RKO (cell line): ENCODE measurements at regions not wholly inside any gene's neighbourhood (a gene's known extent, or its start where the extent isn't known, plus 50 kb on each side); places are given as distances from the start of the nearest gene placed in this dataset.
"Not testable (repeated sequence)": the region's sequence is repeated elsewhere in the genome, so short reads cannot be mapped to it uniquely, and the experiment has no call there.

Experiments
- DNase-seq: peaks from one replicate; pipeline ENCODE4 v3.0.0-alpha.2; 2016; ENCODE audit warnings: low spot score

GRCh38 chr16:59632276-59632855 is 898.2 kb upstream of the GOT2 start:
- peak; percentile 9 for DNase-seq

- DNase-seq: not testable (repeated sequence)
Measured at GRCh38 chr16:59624381-59624780, 890.3 kb upstream of the GOT2 start.

- no peak for DNase-seq
Measured at GRCh38 chr16:59614466-59615240, 880.5 kb upstream of the GOT2 start.

- not testable (repeated sequence) for DNase-seq
Measured at GRCh38 chr16:59612910-59613620, 878.9 kb upstream of the GOT2 start.

- no peak for DNase-seq
Measured at GRCh38 chr16:59612094-59612493, 878.0 kb upstream of the GOT2 start.

- no peak for DNase-seq
Measured at GRCh38 chr16:59611556-59611955, 877.4 kb upstream of the GOT2 start.

GRCh38 chr16:59605706-59606105 is 871.6 kb upstream of the GOT2 start:
- no peak for DNase-seq

GRCh38 chr16:59604354-59604753 is 870.2 kb upstream of the GOT2 start:
- peak; percentile 14 for DNase-seq

GRCh38 chr16:59601452-59601851 is 867.3 kb upstream of the GOT2 start:
- DNase-seq: no peak

GRCh38 chr16:59597269-59597668 is 863.2 kb upstream of the GOT2 start:
- DNase-seq: no peak

- DNase-seq: no peak
Measured at GRCh38 chr16:59596693-59597092, 862.6 kb upstream of the GOT2 start.

GRCh38 chr16:59593194-59593661 is 859.1 kb upstream of the GOT2 start:
- DNase-seq: no peak

GRCh38 chr16:59591480-59591879 is 857.4 kb upstream of the GOT2 start:
- DNase-seq: no peak

GRCh38 chr16:59590845-59591244 is 856.7 kb upstream of the GOT2 start:
- no peak for DNase-seq

- no peak for DNase-seq
Measured at GRCh38 chr16:59586331-59586730, 852.2 kb upstream of the GOT2 start.

- DNase-seq: no peak
Measured at GRCh38 chr16:59574296-59574695, 840.2 kb upstream of the GOT2 start.

GRCh38 chr16:59573528-59574271 is 839.6 kb upstream of the GOT2 start:
- peak; percentile 46 for DNase-seq

- no peak for DNase-seq
Measured at GRCh38 chr16:59567496-59567895, 833.4 kb upstream of the GOT2 start.

- no peak for DNase-seq
Measured at GRCh38 chr16:59566446-59566845, 832.3 kb upstream of the GOT2 start.

GRCh38 chr16:59558679-59559078 is 824.6 kb upstream of the GOT2 start:
- no peak for DNase-seq

- DNase-seq: no peak
Measured at GRCh38 chr16:59552164-59552563, 818.0 kb upstream of the GOT2 start.

GRCh38 chr16:59545721-59546120 is 811.6 kb upstream of the GOT2 start:
- DNase-seq: no peak
